GM23248 (cell line): ENCODE measurements at regions not wholly inside any gene's neighbourhood (a gene's known extent, or its start where the extent isn't known, plus 50 kb on each side); places are given as distances from the start of the nearest gene placed in this dataset.

Source experiments
- DNase-seq: peaks from one replicate; pipeline ENCODE4 v3.0.0-alpha.2; 2015
- H2AFZ ChIP-seq: fragments of 200-600 bp; sonication (generic); 2 replicates; pipeline ENCODE4 v1.6.1; 2016; ENCODE audit warnings: antibody characterized with exemption
- H3F3A ChIP-seq: fragments of 200-600 bp; sonication (generic); 2 replicates; pipeline ENCODE4 v1.6.1; 2016; ENCODE audit warnings: mild to moderate bottlenecking, antibody characterized with exemption, mixed run types; ENCODE audit not compliant: insufficient read depth
- H3K27ac ChIP-seq: fragments of 200-600 bp; sonication (generic); 2 replicates; pipeline ENCODE4 v1.5.1; 2016; ENCODE audit warnings: mild to moderate bottlenecking
- H3K27me3 ChIP-seq: fragments of 200-600 bp; sonication (generic); replicated peaks from 2 replicates; pipeline ENCODE4 v1.6.1; 2016; ENCODE audit warnings: mild to moderate bottlenecking; ENCODE audit not compliant: insufficient read depth
- H3K36me3 ChIP-seq: fragments of 200-600 bp; sonication (generic); 2 replicates; pipeline ENCODE4 v1.6.1; 2016; ENCODE audit warnings: low read depth, mild to moderate bottlenecking
- H3K4me1 ChIP-seq: fragments of 200-600 bp; sonication (generic); 2 replicates; pipeline ENCODE4 v1.6.1; 2016; ENCODE audit warnings: mild to moderate bottlenecking; ENCODE audit not compliant: insufficient read depth
- H3K4me2 ChIP-seq: fragments of 200-600 bp; sonication (generic); one replicate; pipeline ENCODE4 v1.6.1; 2016; ENCODE audit warnings: mild to moderate bottlenecking; ENCODE audit not compliant: unreplicated experiment
- H3K4me3 ChIP-seq: fragments of 200-600 bp; sonication (generic); 2 replicates; pipeline ENCODE4 v1.5.1; 2016; ENCODE audit warnings: mild to moderate bottlenecking
- H3K79me2 ChIP-seq: fragments of 200-600 bp; sonication (generic); 2 replicates; pipeline ENCODE4 v1.6.1; 2016; ENCODE audit warnings: mild to moderate bottlenecking; ENCODE audit not compliant: insufficient read depth
- H3K9ac ChIP-seq: fragments of 200-600 bp; sonication (generic); 2 replicates; pipeline ENCODE4 v1.6.1; 2016; ENCODE audit warnings: mild to moderate bottlenecking
- H3K9me2 ChIP-seq: fragments of 200-600 bp; sonication (generic); 2 replicates; pipeline ENCODE4 v1.6.1; 2016; ENCODE audit warnings: mixed run types, mild to moderate bottlenecking, moderate library complexity; ENCODE audit not compliant: insufficient read depth
- H3K9me3 ChIP-seq: fragments of 200-600 bp; sonication (generic); one replicate; pipeline ENCODE4 v1.6.1; 2017; ENCODE audit warnings: low read depth
- H4K20me1 ChIP-seq: fragments of 200-600 bp; sonication (generic); 2 replicates; pipeline ENCODE4 v1.6.0; 2016; ENCODE audit not compliant: insufficient read depth
- EZH2 ChIP-seq: fragments of 200-600 bp; sonication (generic); IDR thresholded peaks from 2 replicates; pipeline ENCODE4 v1.6.1; 2018; ENCODE audit warnings: antibody characterized with exemption, mild to moderate bottlenecking; ENCODE audit not compliant: insufficient read depth, poor library complexity, severe bottlenecking
- EZH2phosphoT487 ChIP-seq: fragments of 200-600 bp; sonication (generic); IDR thresholded peaks from 2 replicates; pipeline ENCODE4 v1.6.1; 2018; ENCODE audit warnings: antibody characterized with exemption, moderate library complexity, mild to moderate bottlenecking, low read depth; ENCODE audit not compliant: insufficient read depth
- whole genome bisulfite sequencing, 2 experiments: methylation state at CpG; one replicate each; pipeline ENCODE4 v1.1.6; 2015 to 2017; ENCODE audit warnings: low lambda C conversion rate in 2 of 2, low coverage in 1 of 2; ENCODE audit errors: missing lambda C conversion rate in 2 of 2; 5-methylcytosine and 5-hydroxymethylcytosine counted together
- in situ Hi-C: fragments of 300-500 bp; cut with MboI; formaldehyde crosslinking; loops from 2 replicates; pipeline ENCODE4 v1.15.0; 2020

DNA sequence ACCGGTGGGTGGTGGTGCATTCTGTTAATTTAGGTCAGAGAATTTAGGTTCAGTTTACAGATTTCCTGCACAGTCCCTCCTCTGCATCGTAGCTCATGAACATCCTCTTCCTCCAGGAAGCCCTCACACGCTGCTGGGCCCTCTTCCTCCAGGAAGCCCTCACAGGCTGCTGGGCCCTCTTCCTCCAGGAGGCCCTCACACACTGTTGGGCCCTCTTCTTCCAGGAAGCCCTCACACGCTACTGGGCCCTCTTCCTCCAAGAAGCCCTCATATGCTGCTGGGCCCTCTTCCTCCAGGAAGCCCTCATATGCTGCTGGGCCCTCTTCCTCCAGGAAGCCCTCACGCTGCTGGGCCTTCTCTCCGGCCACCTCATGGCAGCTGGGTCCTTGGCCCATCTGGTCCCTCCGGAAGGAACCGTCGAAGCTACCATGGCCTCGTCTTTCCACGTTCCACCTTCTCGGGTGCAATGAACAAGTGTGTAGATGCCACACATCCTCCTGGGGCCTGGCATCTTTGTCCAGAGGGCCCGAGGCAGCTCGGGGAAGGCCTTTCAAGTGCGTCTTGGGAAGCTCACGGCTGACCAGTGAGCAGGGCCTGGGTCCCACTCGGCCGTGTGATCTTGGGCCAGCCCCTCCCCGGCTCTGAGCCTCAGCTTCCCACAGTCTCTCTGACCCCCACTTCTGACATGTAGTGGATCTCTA, 58.9 kb upstream of the PPARA start:
- Histone ChIP-seq H3K9ac (peak overlapping the region; percentile 99), H3K4me3 (no peak overlapping the region), H3K4me2 (peak overlapping the region; percentile 96), H3K9me3 (no peaks in the 10 kb centered on the region), H3K4me1 (peaks cover 74% of the 10 kb centered on the region), H3K79me2 (peaks cover 100% of the 10 kb centered on the region), H3K27me3 (no peaks in the 10 kb centered on the region), H4K20me1 (no peaks in the 10 kb centered on the region; the same call in 1 of the 2 replicates), H2AFZ (no peak overlapping the region), H3K9me2 (no peaks in the 10 kb centered on the region), H3K27ac (peak overlapping the region; percentile 99), H3F3A (peaks cover 74% of the 10 kb centered on the region), H3K36me3 (peaks cover 28% of the 10 kb centered on the region; the same call in 1 of the 2 replicates)
- in situ Hi-C loops, result no loop called here
- DNase-seq, result no peak
- TF ChIP-seq EZH2 (no peak), EZH2phosphoT487 (no peak)
- WGBS, 2 experiments, result 43 to 47% methylated on average over 18 to 19 of the region's 19 CpGs

DNA sequence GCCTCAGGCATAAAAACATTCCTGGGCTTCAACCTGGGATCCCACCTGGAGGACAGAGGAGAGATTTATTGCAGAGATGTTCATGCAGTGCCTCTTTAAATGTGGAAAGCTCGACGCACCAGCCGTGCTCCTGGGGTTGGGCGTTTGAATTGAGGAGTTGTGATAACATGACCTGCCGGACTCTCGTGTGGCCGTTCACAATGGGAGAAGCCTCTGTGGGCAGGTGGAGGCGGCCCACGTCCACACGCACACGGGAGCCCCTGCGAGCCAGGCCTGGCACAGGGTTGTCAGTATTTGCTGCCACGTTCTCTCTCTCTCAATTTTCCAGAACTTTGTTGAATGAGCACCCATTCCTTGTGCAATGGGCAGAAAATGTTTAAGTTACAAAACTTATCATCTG, 58.3 kb upstream of the PPARA start:
- H3K4me2 ChIP-seq, result peak overlapping the region; percentile 18
- TF ChIP-seq EZH2 (no peak), EZH2phosphoT487 (no peak)
- no peaks in the 10 kb centered on the region for H3K27me3 ChIP-seq
- no peaks in the 10 kb centered on the region for H3K9me3 ChIP-seq
- H3K4me1 ChIP-seq, result peaks cover 73% of the 10 kb centered on the region
- no peak overlapping the region for H3K4me3 ChIP-seq
- peaks cover 28% of the 10 kb centered on the region; the same call in 1 of the 2 replicates for H3K36me3 ChIP-seq
- peak overlapping the region; percentile 99 for H3K9ac ChIP-seq
- peaks cover 74% of the 10 kb centered on the region for H3F3A ChIP-seq
- H3K27ac ChIP-seq, result peak overlapping the region; percentile 99
- H3K9me2 ChIP-seq, result no peaks in the 10 kb centered on the region
- no peak overlapping the region for H2AFZ ChIP-seq
- H4K20me1 ChIP-seq, result peaks cover 4% of the 10 kb centered on the region; the same call in 1 of the 2 replicates
- peaks cover 100% of the 10 kb centered on the region for H3K79me2 ChIP-seq
- in situ Hi-C loops, result no loop called here
- 23 to 27% methylated on average over 13 of the region's 13 CpGs for WGBS, 2 experiments
- DNase-seq, result no peak

DNA sequence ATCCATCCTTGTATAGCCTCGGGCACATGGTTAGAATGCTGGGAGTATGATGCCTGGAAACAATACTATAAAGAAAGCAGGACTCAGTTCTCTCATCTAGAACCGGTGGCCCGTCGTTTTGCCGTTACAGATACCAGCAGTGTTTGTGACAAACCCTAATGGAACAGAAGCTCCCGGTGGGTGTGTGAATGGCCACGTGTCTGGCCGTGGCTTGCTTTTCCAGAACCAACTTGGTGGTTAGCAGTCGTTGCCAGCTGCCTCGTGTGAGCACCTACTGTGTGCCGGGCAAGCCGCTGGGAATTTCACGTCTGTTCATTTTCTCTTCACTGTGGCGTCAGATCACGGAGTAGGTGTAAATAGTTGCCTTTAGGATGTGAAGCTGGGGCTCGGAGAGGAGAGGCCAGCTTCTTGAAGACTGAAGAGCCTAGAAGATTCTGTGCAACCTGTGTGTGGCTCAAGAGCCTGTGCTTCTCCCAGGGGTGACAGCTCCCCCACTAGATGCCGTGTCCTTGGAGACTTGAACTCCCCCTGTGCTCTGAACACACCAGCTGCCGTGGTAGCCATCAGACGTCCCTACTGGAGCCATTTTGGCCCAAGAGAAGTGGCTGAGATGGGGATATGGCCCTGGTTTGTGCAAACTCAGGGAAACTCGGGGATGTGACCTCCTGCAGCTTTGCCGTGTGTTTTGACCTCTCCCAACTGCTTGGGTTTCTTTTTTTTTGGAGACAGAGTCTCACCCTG, 57.5 kb upstream of the PPARA start:
- Histone ChIP-seq H3K36me3 (peaks cover 25% of the 10 kb centered on the region; the same call in 1 of the 2 replicates), H3K4me1 (peaks cover 68% of the 10 kb centered on the region), H4K20me1 (peaks cover 4% of the 10 kb centered on the region; the same call in 1 of the 2 replicates), H3K27me3 (no peaks in the 10 kb centered on the region), H3K27ac (peak overlapping the region; percentile 99), H3F3A (peaks cover 75% of the 10 kb centered on the region), H2AFZ (no peak overlapping the region), H3K4me3 (no peak overlapping the region), H3K9me2 (no peaks in the 10 kb centered on the region), H3K79me2 (peaks cover 100% of the 10 kb centered on the region), H3K9ac (peak overlapping the region; percentile 99), H3K4me2 (peak overlapping the region; percentile 18), H3K9me3 (no peaks in the 10 kb centered on the region)
- TF ChIP-seq EZH2phosphoT487, result no peak
- TF ChIP-seq EZH2, result no peak
- DNase-seq, result peak; percentile 61
- in situ Hi-C loops, result no loop called here
- 30 to 35% methylated on average over 21 of the region's 21 CpGs for WGBS, 2 experiments

DNA sequence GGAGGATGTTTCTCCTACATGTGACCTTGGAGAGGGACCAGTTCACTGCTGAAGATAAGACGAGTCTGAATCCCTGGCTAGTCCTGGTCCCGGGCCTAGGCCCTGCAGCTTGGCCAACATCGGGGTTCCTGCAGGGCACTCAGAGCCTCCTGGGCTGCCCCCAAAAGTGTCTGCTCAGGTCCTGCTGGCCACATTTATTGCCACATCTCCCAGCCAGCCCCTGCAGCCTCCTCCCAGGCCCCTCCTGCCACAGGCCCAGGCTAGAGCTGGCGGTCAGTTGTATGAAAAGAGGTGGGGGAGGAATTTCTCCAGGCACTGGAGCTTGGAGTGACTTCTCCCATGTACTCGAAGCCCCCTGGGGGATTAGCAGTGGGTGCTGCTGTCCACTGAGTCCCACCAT, 56.5 kb upstream of the PPARA start:
- H4K20me1 ChIP-seq, result peaks cover 4% of the 10 kb centered on the region; the same call in 1 of the 2 replicates
- in situ Hi-C loops, result no loop called here
- peaks cover 24% of the 10 kb centered on the region; the same call in 1 of the 2 replicates for H3K36me3 ChIP-seq
- no peaks in the 10 kb centered on the region for H3K9me2 ChIP-seq
- H3F3A ChIP-seq, result peaks cover 80% of the 10 kb centered on the region
- peaks cover 100% of the 10 kb centered on the region for H3K79me2 ChIP-seq
- 50 to 58% methylated on average over 5 of the region's 5 CpGs for WGBS, 2 experiments
- no peak overlapping the region for H2AFZ ChIP-seq
- H3K9me3 ChIP-seq, result no peaks in the 10 kb centered on the region
- TF ChIP-seq EZH2 (no peak), EZH2phosphoT487 (no peak)
- peaks cover 62% of the 10 kb centered on the region for H3K4me1 ChIP-seq
- H3K4me3 ChIP-seq, result no peak overlapping the region
- H3K27me3 ChIP-seq, result no peaks in the 10 kb centered on the region
- no peak for DNase-seq
- H3K27ac ChIP-seq, result peak overlapping the region; percentile 99
- H3K4me2 ChIP-seq, result no peak overlapping the region
- peak overlapping the region; percentile 99 for H3K9ac ChIP-seq
